SKM-1 treated with dmso at 0.1 percent for 144 hours (cell line): ENCODE measurements at regions not wholly inside any gene's neighbourhood (a gene's known extent, or its start where the extent isn't known, plus 50 kb on each side); places are given as distances from the start of the nearest gene placed in this dataset.

ENCODE experiments used
- DNase-seq: peaks from one replicate; lab custom pipeline; 2025; ENCODE audit not compliant: unreplicated experiment; lab: John Stamatoyannopoulos, UW

DNA sequence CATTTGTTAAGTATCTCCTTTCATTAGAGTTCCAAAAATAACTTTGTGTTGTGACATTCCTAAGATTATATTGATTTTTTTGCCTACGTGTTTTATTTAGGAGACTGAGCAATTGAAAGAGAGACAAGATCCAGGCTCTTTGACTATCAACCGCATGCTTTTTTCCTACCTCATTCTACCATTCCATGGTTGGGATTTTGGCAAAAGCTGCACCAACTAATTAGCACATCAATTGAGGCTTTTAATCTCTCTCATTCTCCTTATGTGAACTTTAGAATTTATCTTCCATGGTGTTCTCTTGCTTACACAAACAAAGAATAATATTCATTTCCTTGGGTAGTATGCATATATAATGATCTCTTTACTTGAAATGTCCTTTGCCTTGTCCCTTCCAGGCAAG lies 338.7 kb upstream of the SMC2 start:
- no peak for DNase-seq

DNA sequence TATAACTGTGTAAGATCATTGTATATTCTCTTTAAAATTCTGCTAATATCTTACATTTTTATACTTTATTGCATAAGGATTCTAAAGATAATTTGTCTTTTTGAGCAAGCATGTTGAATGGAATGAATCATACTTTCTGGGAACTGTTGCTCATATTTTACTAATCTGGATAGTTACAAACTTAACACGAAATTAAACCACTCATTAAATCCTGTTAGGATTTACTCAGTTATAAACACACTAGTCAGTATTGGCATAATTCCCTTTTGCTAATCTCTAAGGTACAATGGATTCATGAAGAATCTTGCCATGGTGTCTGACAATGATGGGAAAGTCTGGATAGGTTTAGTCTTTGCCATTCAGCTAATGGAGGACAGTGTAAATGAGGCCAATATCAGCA lies 338.1 kb upstream of the SMC2 start:
- no peak for DNase-seq

DNA sequence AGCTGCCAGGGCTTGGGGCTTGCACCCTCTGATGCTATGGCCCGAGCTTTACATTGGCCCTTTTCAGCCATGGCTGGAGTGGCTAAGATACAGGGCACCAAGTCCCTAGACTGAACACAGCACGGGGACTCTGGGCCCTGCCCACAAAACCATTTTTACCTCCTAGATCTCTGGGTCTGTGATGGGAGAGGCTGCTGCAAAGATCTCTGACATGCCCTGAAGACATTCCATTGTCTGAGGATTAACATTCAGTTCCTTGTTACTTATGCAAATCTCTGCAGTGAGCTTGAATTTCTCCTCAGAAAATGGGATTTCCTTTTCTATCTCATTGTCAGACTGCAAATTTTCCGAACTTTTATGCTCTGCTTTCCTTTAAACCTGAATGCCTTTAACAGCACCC lies 337.0 kb upstream of the SMC2 start:
- no peak for DNase-seq

DNA sequence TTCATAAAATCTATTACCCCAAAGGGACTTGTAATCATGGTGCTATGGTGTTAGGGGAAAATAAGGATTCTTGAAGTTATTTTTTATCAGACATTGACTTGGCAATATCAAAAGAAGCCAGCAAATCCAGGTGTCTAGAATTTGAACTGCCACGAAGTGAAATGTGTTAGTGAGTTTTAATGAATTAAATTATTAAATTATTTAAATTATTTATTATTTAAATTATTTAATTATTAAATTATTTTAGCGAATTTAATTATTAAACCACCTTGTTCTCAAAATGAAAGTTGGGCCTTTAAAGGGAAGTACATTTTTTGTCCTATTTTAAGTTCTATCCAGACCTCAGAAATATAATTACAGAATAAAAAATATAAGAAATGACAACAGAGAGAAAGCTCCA lies 332.6 kb upstream of the SMC2 start:
- DNase-seq, result no peak

DNA sequence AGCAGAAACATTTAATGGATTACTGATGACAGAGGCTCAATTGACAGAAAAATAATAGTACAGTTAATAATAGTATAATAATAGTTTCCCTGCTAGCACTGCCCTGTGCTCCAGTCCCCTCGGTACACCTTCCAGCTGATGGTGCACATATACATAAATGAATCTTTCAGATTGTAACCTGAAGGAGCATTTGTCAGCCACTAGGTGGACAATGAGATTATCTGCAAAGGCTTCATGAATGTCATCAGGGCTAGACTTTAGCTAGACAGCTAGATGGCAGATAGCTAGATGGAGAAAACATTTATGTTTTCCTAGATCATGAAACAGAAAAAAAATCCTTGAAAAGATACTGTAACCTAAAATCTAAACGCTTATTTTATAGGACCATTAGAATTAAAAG lies 304.4 kb upstream of the SMC2 start:
- no peak for DNase-seq

DNA sequence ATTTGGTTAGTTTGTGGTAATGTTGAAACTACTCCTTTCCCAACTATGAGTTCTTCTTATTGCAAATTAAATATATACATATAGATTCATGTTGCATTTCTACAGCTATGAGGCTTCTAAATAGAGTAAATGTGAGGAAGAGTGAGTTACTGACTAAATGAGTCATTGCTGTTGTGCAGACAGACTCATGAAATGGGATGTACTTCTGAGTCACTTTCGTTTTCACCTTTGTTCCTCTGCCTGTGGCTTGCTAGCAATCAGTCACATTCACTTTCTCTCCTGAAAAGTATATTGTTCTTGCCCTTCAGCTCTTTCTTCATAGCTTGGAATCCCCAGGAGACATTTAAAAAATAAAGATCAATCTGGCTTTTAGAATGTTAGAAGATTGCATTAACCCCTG lies 295.5 kb upstream of the SMC2 start:
- peak; percentile 16 for DNase-seq

DNA sequence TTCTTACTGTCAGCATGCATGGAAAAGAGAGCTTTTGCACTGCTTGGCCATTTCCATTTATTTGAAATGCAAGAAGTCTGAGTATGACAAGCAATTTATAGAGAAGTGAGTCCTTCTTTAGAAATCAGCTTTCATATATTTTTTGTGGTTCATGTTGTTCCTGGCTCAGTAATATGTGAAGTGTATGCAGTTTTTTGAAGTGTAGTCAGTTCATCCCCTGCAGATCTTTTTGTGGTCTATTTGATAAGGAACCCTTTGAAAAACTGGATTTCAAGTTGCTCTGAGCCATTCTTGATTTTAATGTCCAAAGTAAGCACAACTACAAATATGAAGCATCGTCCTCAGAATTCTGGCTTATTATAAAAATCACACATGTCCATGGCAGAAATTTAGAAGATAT lies 294.1 kb upstream of the SMC2 start:
- DNase-seq, result no peak

DNA sequence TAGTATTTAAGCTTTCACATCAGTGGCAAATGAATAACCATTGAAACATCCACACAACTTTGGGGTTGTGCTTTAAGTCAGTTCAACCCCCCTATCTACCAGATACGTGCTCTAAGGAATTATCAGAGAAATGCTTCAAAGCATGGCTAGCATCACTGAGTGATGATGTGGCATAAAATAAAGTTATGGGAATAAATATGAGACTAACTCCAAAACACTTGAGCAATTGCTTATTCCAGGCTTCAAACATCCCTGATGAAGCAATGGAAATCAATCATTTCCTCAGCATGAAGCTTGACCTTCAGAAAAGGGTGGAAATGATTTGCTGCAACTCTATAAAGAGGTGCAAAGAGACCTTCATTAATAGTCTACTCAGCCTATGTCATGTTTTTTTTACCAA lies 292.0 kb upstream of the SMC2 start:
- no peak for DNase-seq

DNA sequence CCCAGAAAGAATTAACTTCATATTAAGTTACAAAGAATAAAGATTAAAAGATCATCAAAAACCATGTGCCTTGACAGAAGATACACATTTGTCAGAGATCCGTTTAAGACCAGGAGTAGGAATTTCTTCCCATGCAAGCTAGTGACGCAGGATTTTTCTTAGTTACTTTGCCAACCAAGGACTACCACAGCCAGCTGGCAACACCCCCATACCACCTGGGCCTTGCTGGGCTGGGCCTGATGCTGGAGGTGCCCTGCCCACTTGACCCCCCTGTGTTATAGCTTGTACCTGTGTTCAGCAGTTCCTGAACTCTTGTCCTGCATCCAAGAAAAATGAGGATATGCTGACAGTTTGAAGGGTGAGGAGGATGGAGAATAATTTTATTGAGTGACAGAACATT lies 290.9 kb upstream of the SMC2 start:
- DNase-seq, result no peak

DNA sequence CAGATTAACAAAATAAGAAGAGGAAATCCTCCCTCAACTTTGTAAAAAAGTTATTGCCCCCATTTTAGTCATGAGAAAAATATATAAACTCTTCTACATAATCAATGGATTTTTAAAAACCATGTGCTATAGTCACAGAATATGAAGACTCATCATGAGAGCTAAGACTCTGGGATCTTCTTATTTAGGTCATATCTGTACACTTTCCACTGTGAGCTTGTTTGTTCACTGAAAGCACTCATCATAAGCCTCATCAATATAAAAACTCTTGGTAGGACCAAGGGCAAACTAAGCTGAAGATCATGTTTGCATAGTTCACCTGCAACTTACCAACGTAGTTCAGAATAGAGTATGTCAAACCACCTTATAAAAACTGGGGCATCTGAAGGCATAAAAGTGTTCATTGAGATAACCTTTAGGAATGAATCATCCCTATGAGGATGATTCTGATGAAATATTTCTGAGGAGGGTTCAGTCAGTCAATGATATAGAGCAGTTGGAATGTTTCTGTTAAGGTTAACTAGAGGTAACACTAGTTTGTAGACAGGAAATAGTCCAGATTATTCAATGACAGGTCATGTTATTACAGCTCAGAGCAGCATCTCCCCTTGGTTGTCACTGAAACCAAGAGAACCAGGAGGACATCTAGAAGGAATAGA lies 289.9 kb upstream of the SMC2 start:
- DNase-seq, result no peak

DNA sequence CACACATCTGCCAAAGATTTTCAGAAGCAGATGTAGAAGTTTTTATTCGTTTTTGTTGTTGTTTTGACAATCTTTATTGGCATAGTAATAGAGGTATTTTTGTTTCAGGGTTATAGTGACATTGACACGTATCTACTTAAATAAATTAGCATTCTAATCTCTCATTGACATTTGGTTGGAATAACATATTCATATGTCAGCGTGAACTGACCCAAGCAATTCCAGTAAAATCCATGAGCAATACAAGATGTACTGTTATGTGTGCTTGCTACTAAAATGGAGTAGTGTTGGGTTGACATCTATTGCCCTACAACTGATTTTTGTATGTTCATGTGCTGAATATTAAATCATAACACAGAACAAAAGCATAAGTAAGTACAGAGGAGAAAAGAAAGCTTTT lies 284.4 kb upstream of the SMC2 start:
- no peak for DNase-seq

DNA sequence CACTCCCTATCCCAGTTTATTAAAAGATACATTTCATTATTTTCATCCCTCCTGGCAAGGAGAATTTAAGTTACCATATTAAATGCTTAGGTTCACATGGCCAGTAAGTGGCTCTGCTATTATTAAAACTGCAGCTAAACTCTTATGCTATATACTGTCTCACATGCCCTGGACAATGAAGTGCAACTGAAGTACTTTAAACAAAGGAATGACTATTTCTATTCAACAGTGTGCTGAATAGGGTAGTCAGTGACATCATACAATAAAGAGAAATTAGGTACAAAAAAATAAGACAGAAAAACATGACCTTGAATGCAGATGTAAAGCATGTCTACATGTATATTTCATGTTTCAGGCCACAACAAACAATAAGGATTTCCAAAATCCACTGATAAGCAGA lies 282.6 kb upstream of the SMC2 start:
- no peak for DNase-seq

DNA sequence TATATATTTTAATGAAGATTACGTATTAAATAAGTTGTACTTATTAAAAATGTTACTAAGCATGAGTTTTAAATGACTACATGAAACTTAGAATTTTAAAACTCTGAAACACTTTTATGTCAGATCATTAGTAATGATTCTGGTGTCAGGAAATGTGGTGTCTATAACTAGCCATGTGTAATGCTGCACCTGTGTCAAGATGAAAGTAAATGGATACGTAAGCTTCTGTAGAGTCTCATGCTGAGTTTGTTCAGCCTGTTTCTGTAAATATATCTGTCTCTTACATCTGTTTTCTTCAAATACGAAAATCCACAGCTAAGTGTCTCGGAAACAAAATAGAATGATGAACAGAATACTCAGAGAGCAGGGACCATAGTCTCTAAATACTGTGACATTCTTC lies 278.0 kb upstream of the SMC2 start:
- DNase-seq, result no peak

DNA sequence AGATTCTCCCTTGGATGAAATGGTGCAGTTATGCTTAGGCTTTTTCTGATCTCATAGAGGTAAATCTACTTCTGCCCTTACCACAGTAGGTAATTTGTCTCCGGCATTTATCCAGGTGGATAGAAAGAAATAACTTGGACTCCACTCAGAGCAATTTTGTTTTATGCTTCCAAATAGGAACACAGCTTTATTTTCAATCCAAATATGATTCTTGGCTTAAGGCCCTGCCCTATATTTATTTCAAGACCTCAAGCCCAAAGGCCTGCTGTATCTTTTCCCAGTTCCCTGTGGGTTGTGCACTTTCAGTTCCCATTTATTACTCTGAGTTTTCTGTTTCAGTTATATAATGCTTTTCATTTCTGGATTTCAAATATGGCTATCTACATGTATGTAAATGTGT lies 274.2 kb upstream of the SMC2 start:
- DNase-seq, result no peak

DNA sequence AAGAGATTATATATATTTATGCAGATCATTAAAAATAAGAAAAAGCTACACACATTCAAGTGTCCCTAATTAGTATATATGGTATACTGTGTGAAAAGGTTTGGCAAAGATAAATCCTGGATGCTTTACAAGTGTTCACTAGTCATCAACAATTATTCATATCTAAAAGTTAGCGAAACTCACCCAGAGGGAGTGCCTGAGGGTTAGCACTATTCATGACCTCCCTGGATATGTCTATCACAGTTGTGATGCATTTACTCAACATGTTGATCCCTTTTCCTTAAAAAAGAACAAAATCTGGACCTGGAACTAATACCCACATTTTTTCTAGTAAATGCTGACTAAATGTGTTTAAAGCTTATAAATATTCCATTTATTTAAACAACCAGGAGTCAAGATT lies 273.0 kb upstream of the SMC2 start:
- DNase-seq, result no peak

DNA sequence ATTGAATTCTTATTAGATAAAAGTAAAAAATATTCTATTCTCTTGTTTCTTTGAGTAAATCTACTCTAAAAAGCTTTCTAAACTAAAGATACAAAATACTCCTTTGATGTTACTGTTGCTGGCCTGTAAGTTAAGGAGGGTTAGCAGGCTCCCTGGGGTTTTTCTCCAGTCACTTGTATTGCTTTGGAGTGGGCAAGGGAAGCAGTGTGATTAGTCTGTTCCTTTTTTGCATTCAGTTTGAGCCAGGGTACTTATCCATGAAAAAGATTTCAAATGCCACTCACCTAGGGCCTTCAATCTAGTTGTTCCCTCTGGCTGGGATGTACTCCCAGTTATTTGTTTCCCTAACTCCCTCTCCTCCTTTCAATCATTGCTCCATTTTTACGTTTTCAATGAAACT lies 256.2 kb upstream of the SMC2 start:
- no peak for DNase-seq

DNA sequence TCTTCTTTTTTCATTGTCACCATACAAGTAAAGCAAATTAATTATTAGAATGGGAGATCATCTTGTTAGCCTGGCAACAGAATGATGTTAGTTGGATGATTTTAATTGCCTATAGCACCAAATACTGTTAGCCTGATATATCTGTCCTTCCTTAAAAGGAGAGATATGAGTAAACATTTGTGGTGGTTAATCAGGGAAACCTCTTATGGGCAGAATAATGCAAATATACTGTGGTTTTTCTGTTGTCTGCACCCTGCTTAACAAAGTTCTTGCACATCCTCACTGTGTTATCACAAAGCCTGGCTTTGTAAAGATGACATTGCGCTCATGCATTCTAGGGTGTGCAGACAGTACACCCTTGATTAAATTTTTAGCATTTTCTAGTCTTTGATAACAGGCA lies 254.9 kb upstream of the SMC2 start:
- DNase-seq, result no peak

DNA sequence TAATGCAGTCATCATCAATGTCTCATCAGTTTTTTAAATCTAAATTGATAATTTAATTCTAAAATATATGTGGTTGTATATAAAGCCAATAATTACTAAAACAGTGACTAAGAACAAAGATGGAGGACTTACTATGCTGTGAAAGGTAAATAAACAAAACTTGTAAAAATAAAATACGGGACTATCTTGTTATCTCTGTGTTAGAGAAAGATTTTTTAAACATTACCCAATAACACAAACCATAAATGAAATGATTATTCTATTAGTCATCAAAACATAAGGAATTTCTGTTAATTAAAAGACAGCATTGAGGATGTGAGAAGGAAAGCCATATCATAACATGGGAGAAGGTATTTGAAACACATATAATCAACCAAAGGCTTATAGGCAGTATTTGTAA lies 226.2 kb upstream of the SMC2 start:
- DNase-seq, result no peak

DNA sequence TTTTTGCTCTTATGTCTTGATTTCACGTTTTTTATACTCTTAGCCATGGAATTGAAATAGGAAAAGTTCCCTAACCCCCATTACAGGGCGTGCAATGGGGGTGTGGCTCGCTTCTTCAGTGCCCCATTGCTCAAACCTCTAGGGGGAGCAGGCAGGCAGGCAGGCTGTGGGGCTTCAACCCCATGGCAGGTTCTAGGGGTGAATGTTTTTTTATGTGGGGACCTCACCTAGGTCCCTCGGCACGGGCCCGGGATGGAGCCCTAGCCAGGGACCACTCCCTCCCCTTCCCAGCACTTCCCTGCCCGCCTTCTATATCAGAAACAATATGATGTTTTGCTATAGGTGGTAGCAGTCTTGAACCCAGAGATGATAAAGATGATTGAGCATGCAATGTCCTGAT lies 221.3 kb upstream of the SMC2 start:
- no peak for DNase-seq

DNA sequence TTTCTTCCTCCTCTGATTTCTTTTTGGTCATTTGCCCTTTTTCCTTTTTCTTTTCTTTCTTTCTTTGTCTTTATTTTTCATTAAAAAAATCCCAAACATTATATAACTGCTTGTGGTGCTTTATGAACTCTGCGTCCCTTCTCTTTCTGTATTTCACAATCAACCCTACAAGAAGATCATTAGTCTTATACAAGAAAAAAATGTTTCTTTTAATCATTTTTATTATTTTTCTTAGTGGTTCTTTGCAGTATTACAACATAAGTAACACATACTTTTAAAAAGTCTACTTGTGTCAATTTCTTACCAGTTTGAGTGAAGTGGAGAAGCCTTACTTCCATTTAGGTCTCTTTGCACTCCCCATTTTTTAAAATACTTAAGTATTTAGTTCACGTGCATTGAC lies 212.7 kb upstream of the SMC2 start:
- no peak for DNase-seq

DNA sequence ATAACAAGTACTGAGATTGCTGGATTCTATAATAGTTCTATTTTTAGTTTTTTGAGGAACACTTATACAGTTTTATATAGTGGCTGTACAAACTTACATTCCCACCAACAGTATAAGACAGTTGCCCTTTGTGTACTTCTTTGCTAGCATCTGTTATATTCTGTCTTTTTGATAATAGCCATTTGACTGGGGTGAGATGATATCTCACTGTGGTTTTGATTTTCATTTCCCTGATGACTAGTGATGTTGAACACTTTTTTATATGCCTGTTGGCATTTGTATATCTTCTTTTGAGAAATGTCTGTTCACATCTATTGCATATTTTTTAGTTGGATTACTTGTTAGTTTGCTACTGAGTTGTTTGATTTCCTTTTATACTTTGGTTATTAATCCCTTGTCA lies 204.1 kb upstream of the SMC2 start:
- no peak for DNase-seq

DNA sequence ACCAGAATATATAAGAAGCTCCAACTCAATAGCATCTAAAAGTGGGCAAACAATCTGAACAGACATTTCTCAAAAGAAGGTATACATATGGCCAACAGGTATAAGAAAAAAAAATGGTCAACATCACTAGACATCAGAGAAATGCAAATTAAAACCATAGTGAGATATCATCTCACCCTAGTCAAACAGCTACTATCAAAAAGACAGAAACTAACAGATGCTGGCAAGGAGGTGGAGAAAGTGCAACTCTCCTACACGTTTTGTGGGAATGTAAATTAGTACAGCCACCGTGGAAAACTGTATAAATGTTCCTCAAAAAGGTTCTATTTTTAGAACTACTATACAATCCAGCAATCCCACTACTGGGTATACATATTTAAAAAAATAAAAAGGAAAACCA lies 199.9 kb upstream of the SMC2 start:
- no peak for DNase-seq

DNA sequence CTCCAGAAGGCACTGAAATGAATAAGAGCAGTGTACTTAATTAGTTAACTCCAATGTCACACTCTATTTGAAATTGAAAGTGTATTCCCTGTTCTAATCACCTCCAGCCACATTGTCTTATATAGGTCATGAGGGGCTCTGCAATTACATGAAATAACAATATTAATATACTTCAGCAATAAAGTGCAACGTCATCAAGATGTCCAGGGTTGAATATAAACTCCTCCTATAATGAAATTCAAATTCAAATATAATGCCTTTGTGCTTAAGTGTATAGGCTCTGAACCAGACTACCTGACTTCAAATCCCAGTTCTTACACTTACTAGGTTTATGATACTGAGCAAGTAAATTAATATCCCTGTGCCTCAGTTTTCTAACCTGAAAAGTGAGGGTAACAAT lies 195.6 kb upstream of the SMC2 start:
- no peak for DNase-seq

DNA sequence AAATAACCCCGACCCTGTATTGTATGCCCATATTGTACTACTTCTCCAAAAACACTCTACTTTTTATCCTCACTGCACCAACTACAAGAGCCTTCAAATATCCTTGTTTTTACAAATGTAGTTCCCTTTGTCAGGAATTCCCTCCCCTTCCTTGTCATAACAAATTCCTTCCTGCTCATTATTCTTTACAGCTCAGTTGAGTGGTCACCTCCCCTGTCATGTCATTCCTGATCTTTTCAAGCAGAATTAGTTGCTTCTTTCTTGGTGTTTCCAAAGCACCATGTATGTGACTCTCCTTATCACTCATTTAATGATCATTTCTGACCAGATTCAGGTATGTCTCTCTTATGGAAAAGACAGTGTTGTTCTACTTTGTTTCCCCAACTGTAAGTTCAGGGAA lies 194.2 kb upstream of the SMC2 start:
- DNase-seq, result no peak
